OCI-LY3 (cell line): ENCODE measurements at regions not wholly inside any gene's neighbourhood (a gene's known extent, or its start where the extent isn't known, plus 50 kb on each side); places are given as distances from the start of the nearest gene placed in this dataset.
A peak's percentile ranks its signal among the peaks of the same experiment; 100 is the strongest.

Experiments
- EZH2phosphoT487 ChIP-seq: fragments of 200-600 bp; shearing (Covaris generic); IDR thresholded peaks from 2 replicates; pipeline ENCODE4 v1.6.1; 2018; ENCODE audit warnings: antibody characterized with exemption, mixed run types, low read depth
- TF ChIP-seq, protein P1 (sequence below): fragments of 200-600, 300-600 bp; sonication (generic); IDR thresholded peaks from 2 replicates; pipeline ENCODE4 v1.5.1; 2014; ENCODE audit warnings: antibody characterized with exemption, low read length, low read depth

DNA sequence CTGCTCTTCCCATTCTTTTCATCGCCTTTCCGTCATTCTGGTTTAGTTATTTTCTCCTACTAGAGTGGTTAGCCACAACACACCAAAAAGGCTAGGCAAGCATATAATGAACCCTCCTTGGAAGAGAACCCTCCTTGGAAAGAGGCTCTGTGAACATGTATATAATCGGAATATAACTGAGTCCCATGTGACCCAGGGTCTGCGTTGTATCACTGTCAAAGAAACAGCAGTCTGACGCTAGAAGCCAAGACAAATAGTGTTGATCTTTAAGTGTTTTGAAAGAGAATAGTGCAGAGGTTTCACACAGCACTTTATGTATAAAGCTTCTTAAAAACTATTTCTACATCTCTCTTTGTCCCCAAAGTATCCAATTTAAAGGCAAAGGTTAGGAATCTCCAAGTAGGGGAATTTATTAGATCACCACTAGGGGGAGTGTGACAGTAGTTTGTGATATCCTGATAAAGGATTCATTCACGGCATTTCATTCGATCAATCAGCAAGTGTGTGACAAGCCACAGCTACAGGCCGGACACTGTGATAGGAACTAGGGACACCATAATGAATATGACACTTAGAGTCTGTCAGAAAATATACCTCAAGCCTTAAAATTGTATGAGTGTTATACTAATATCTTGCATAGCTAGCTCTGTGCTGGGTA, 395.3 kb downstream of the CD109 start:
- TF ChIP-seq, protein P1, sequence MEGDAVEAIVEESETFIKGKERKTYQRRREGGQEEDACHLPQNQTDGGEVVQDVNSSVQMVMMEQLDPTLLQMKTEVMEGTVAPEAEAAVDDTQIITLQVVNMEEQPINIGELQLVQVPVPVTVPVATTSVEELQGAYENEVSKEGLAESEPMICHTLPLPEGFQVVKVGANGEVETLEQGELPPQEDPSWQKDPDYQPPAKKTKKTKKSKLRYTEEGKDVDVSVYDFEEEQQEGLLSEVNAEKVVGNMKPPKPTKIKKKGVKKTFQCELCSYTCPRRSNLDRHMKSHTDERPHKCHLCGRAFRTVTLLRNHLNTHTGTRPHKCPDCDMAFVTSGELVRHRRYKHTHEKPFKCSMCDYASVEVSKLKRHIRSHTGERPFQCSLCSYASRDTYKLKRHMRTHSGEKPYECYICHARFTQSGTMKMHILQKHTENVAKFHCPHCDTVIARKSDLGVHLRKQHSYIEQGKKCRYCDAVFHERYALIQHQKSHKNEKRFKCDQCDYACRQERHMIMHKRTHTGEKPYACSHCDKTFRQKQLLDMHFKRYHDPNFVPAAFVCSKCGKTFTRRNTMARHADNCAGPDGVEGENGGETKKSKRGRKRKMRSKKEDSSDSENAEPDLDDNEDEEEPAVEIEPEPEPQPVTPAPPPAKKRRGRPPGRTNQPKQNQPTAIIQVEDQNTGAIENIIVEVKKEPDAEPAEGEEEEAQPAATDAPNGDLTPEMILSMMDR = peak; percentile 93
- TF ChIP-seq EZH2phosphoT487 = no peak
